ENCODE measurements at regions not wholly inside any gene's neighbourhood (a gene's known extent, or its start where the extent isn't known, plus 50 kb on each side); places are given as distances from the start of the nearest gene placed in this dataset.
"Not testable (repeated sequence)": the region's sequence is repeated elsewhere in the genome, so short reads cannot be mapped to it uniquely, and the experiment has no call there.

GRCh38 chr3:912717-913116 is 180.1 kb upstream of the CNTN6 start:
- not testable (repeated sequence) for H4K8ac ChIP-seq (ENCODE audit: extremely low read depth, insufficient read depth, low read length); FAIRE-seq

More at GRCh38 chr3:912717-913116, 180.1 kb upstream of the CNTN6 start:
- H3K56ac ChIP-seq (replicated peaks; ENCODE audit: insufficient read length, low read depth, low read length); H3K27ac ChIP-seq (ENCODE audit: low read depth, low read length); H4K91ac ChIP-seq (replicated peaks; ENCODE audit: insufficient read length, low read length); H3K18ac ChIP-seq (ENCODE audit: extremely low read depth, low read length); H2BK12ac ChIP-seq (ENCODE audit: low read depth, low read length); H2BK120ac ChIP-seq (replicated peaks; ENCODE audit: low read depth, low read length); H3K9me3 ChIP-seq (ENCODE audit: insufficient read depth in 2 of 2, low read depth in 1 of 2, low read length in 1 of 2); H3K36me3 ChIP-seq (ENCODE audit: control insufficient read depth in 2 of 4, insufficient read depth in 4 of 4, low read length in 3 of 4); H4K20me1 ChIP-seq (replicated peaks in 1 of 2; ENCODE audit: control insufficient read depth in 1 of 2, insufficient read depth in 2 of 2, low read length in 2 of 2); H2BK20ac ChIP-seq (ENCODE audit: low read length); H3K23me2 ChIP-seq (ENCODE audit: low read depth, low read length); H3K79me1 ChIP-seq (ENCODE audit: low read depth, low read length); DNase-seq (ENCODE audit: low read depth in 1 of 2, low spot score in 2 of 2); H2AFZ ChIP-seq (ENCODE audit: low read length); H3K4ac ChIP-seq (replicated peaks; ENCODE audit: insufficient read length, low read depth, low read length); H3K4me3 ChIP-seq (ENCODE audit: extremely low read depth in 1 of 4, insufficient read depth in 2 of 4, low read depth in 3 of 4, low read length in 4 of 4); H2AK5ac ChIP-seq (ENCODE audit: low read depth, low read length); H4K5ac ChIP-seq (ENCODE audit: insufficient read length, low read depth, low read length); H2BK15ac ChIP-seq (ENCODE audit: low read length); H3K4me2 ChIP-seq (ENCODE audit: insufficient read depth in 1 of 2, low read depth in 2 of 2, low read length in 2 of 2); POLR2A ChIA-PET (ENCODE audit: partially characterized antibody); H3K23ac ChIP-seq (ENCODE audit: insufficient read length); H3K4me1 ChIP-seq (replicated peaks in 1 of 4; ENCODE audit: control insufficient read depth in 3 of 4, insufficient read depth in 4 of 4, low read length in 3 of 4); H3K14ac ChIP-seq (ENCODE audit: insufficient read length); H2BK5ac ChIP-seq (ENCODE audit: low read depth, low read length); H3K9ac ChIP-seq (replicated peaks in 1 of 4; ENCODE audit: extremely low read depth in 1 of 4, low read depth in 3 of 4, low read length in 3 of 4); H3K27me3 ChIP-seq (replicated peaks in 1 of 4; ENCODE audit: control insufficient read depth in 3 of 4, extremely low read depth in 1 of 4, insufficient read depth in 3 of 4, low read length in 3 of 4); H3K79me2 ChIP-seq (ENCODE audit: control insufficient read depth in 1 of 2, insufficient read depth in 2 of 2, low read length in 2 of 2): not testable (repeated sequence)
- CTCF ChIA-PET (ENCODE audit: partially characterized antibody): interaction anchor here (0.8 to 2.5 kb wide), 2 partner anchors 10 to 324 kb away, joined by 3 to 8 read pairs; no protein-coding TSS in a partner anchor
- 78% methylated on average over 4 of the region's 4 CpGs; no CpG with 5 or more reads in 1 of the 2 experiments for WGBS, 2 experiments (ENCODE audit: extremely low coverage in 1 of 2, insufficient coverage in 1 of 2, insufficient read length in 1 of 2, insufficient replicate concordance in 2 of 2, low coverage in 1 of 2, low lambda C conversion rate in 2 of 2, missing lambda C conversion rate in 1 of 2)

Measured in H1 (cell line).